ENCODE measurements at regions not wholly inside any gene's neighbourhood (a gene's known extent, or its start where the extent isn't known, plus 50 kb on each side); places are given as distances from the start of the nearest gene placed in this dataset.

GRCh38 chr5:68911840-68912690 is 181.7 kb upstream of the SLC30A5 start:
- Histone ChIP-seq H3K4me3 (ENCODE audit: low read length) (no peak overlapping the region), H3K56ac (ENCODE audit: low read length) (no peak overlapping the region), H3K18ac (ENCODE audit: low read length) (no peak overlapping the region), H3K4me1 (ENCODE audit: control insufficient read depth, low read depth, low read length) (no peaks in the 10 kb centered on the region), H3K9ac (ENCODE audit: low read length) (no peak overlapping the region), H2BK5ac (ENCODE audit: low read length) (no peak overlapping the region), H2BK15ac (replicated peaks; ENCODE audit: low read depth) (no peak overlapping the region), H3K4ac (ENCODE audit: low read depth, low read length) (no peak overlapping the region), H3K36me3 (ENCODE audit: control insufficient read depth, insufficient read depth, low read length) (no peaks in the 10 kb centered on the region), H4K8ac (ENCODE audit: low read depth, low read length) (no peak overlapping the region), H4K5ac (ENCODE audit: low read length) (no peak overlapping the region), H3K27me3 (ENCODE audit: insufficient read depth, low read length, poor library complexity) (no peaks in the 10 kb centered on the region), H3K27ac (ENCODE audit: low read depth, low read length) (no peak overlapping the region), H2AK5ac (ENCODE audit: low read length) (no peak overlapping the region), H3K79me1 (ENCODE audit: low read length) (no peaks in the 10 kb centered on the region), H3K23ac (ENCODE audit: low read length) (no peak overlapping the region), H3K79me2 (ENCODE audit: control insufficient read depth, insufficient read depth, low read length) (no peaks in the 10 kb centered on the region), H2BK120ac (ENCODE audit: low read depth, low read length) (no peak overlapping the region), H3K4me2 (ENCODE audit: low read length) (no peak overlapping the region)
- WGBS (ENCODE audit: extremely low coverage, insufficient coverage, low lambda C conversion rate), result no CpG with 5 or more reads among the region's 4 CpGs
- DNase-seq, result no peak

- Histone ChIP-seq H3K9ac (ENCODE audit: low read length) (no peak overlapping the region), H3K4me2 (ENCODE audit: low read length) (no peak overlapping the region), H2AK5ac (ENCODE audit: low read length) (no peak overlapping the region), H4K5ac (ENCODE audit: low read length) (no peak overlapping the region), H3K79me2 (ENCODE audit: control insufficient read depth, insufficient read depth, low read length) (no peaks in the 10 kb centered on the region), H3K27ac (ENCODE audit: low read depth, low read length) (no peak overlapping the region), H2BK120ac (ENCODE audit: low read depth, low read length) (no peak overlapping the region), H3K36me3 (ENCODE audit: control insufficient read depth, insufficient read depth, low read length) (no peaks in the 10 kb centered on the region), H4K8ac (ENCODE audit: low read depth, low read length) (no peak overlapping the region), H2BK5ac (ENCODE audit: low read length) (no peak overlapping the region), H3K79me1 (ENCODE audit: low read length) (no peaks in the 10 kb centered on the region), H2BK15ac (replicated peaks; ENCODE audit: low read depth) (no peak overlapping the region), H3K4me1 (ENCODE audit: control insufficient read depth, low read depth, low read length) (no peaks in the 10 kb centered on the region), H3K27me3 (ENCODE audit: insufficient read depth, low read length, poor library complexity) (no peaks in the 10 kb centered on the region), H3K4ac (ENCODE audit: low read depth, low read length) (no peak overlapping the region), H3K23ac (ENCODE audit: low read length) (no peak overlapping the region), H3K4me3 (ENCODE audit: low read length) (no peak overlapping the region), H3K18ac (ENCODE audit: low read length) (no peak overlapping the region), H3K56ac (ENCODE audit: low read length) (no peak overlapping the region)
- WGBS (ENCODE audit: extremely low coverage, insufficient coverage, low lambda C conversion rate), result no CpG with 5 or more reads among the region's 1 CpG
- DNase-seq, result no peak
Observed at GRCh38 chr5:68915079-68915478, 178.7 kb upstream of the SLC30A5 start.

- no peaks in the 10 kb centered on the region for H3K79me1 ChIP-seq (ENCODE audit: low read length)
- H3K4ac ChIP-seq (ENCODE audit: low read depth, low read length), result no peak overlapping the region
- no CpG with 5 or more reads among the region's 4 CpGs for WGBS (ENCODE audit: extremely low coverage, insufficient coverage, low lambda C conversion rate)
- H4K8ac ChIP-seq (ENCODE audit: low read depth, low read length), result no peak overlapping the region
- H4K5ac ChIP-seq (ENCODE audit: low read length), result no peak overlapping the region
- no peak overlapping the region for H3K4me2 ChIP-seq (ENCODE audit: low read length)
- no peak overlapping the region for H3K56ac ChIP-seq (ENCODE audit: low read length)
- H3K23ac ChIP-seq (ENCODE audit: low read length), result no peak overlapping the region
- DNase-seq, result no peak
- no peak overlapping the region for H3K18ac ChIP-seq (ENCODE audit: low read length)
- H3K79me2 ChIP-seq (ENCODE audit: control insufficient read depth, insufficient read depth, low read length), result no peaks in the 10 kb centered on the region
- no peak overlapping the region for H2BK15ac ChIP-seq (replicated peaks; ENCODE audit: low read depth)
- no peak overlapping the region for H3K4me3 ChIP-seq (ENCODE audit: low read length)
- no peaks in the 10 kb centered on the region for H3K4me1 ChIP-seq (ENCODE audit: control insufficient read depth, low read depth, low read length)
- H2AK5ac ChIP-seq (ENCODE audit: low read length), result no peak overlapping the region
- no peak overlapping the region for H3K27ac ChIP-seq (ENCODE audit: low read depth, low read length)
- H2BK120ac ChIP-seq (ENCODE audit: low read depth, low read length), result no peak overlapping the region
- H3K36me3 ChIP-seq (ENCODE audit: control insufficient read depth, insufficient read depth, low read length), result no peaks in the 10 kb centered on the region
- H2BK5ac ChIP-seq (ENCODE audit: low read length), result no peak overlapping the region
- no peak overlapping the region for H3K9ac ChIP-seq (ENCODE audit: low read length)
- no peaks in the 10 kb centered on the region for H3K27me3 ChIP-seq (ENCODE audit: insufficient read depth, low read length, poor library complexity)
Observed at GRCh38 chr5:68918306-68918705, 175.5 kb upstream of the SLC30A5 start.

GRCh38 chr5:68919988-68920490 is 173.8 kb upstream of the SLC30A5 start:
- no peak overlapping the region for H4K5ac ChIP-seq (ENCODE audit: low read length)
- no peak overlapping the region for H3K4ac ChIP-seq (ENCODE audit: low read depth, low read length)
- H2BK5ac ChIP-seq (ENCODE audit: low read length), result no peak overlapping the region
- H2BK15ac ChIP-seq (replicated peaks; ENCODE audit: low read depth), result no peak overlapping the region
- no peaks in the 10 kb centered on the region for H3K27me3 ChIP-seq (ENCODE audit: insufficient read depth, low read length, poor library complexity)
- H2BK120ac ChIP-seq (ENCODE audit: low read depth, low read length), result no peak overlapping the region
- no peak for DNase-seq
- no peak overlapping the region for H3K27ac ChIP-seq (ENCODE audit: low read depth, low read length)
- H3K18ac ChIP-seq (ENCODE audit: low read length), result no peak overlapping the region
- no peak overlapping the region for H2AK5ac ChIP-seq (ENCODE audit: low read length)
- H4K8ac ChIP-seq (ENCODE audit: low read depth, low read length), result no peak overlapping the region
- no peak overlapping the region for H3K56ac ChIP-seq (ENCODE audit: low read length)
- no peak overlapping the region for H3K4me3 ChIP-seq (ENCODE audit: low read length)
- H3K4me1 ChIP-seq (ENCODE audit: control insufficient read depth, low read depth, low read length), result peaks cover 2% of the 10 kb centered on the region
- H3K36me3 ChIP-seq (ENCODE audit: control insufficient read depth, insufficient read depth, low read length), result no peaks in the 10 kb centered on the region
- no peaks in the 10 kb centered on the region for H3K79me2 ChIP-seq (ENCODE audit: control insufficient read depth, insufficient read depth, low read length)
- H3K79me1 ChIP-seq (ENCODE audit: low read length), result no peaks in the 10 kb centered on the region
- no peak overlapping the region for H3K4me2 ChIP-seq (ENCODE audit: low read length)
- WGBS (ENCODE audit: extremely low coverage, insufficient coverage, low lambda C conversion rate), result no CpG with 5 or more reads among the region's 3 CpGs
- no peak overlapping the region for H3K23ac ChIP-seq (ENCODE audit: low read length)
- no peak overlapping the region for H3K9ac ChIP-seq (ENCODE audit: low read length)

GRCh38 chr5:68920888-68921287 is 172.9 kb upstream of the SLC30A5 start:
- no CpG with 5 or more reads among the region's 28 CpGs for WGBS (ENCODE audit: extremely low coverage, insufficient coverage, low lambda C conversion rate)
- no peak overlapping the region for H2BK120ac ChIP-seq (ENCODE audit: low read depth, low read length)
- no peak overlapping the region for H3K23ac ChIP-seq (ENCODE audit: low read length)
- H4K5ac ChIP-seq (ENCODE audit: low read length), result no peak overlapping the region
- H3K4me3 ChIP-seq (ENCODE audit: low read length), result no peak overlapping the region
- H3K4me2 ChIP-seq (ENCODE audit: low read length), result no peak overlapping the region
- no peaks in the 10 kb centered on the region for H3K27me3 ChIP-seq (ENCODE audit: insufficient read depth, low read length, poor library complexity)
- H3K4me1 ChIP-seq (ENCODE audit: control insufficient read depth, low read depth, low read length), result peaks cover 2% of the 10 kb centered on the region
- no peaks in the 10 kb centered on the region for H3K36me3 ChIP-seq (ENCODE audit: control insufficient read depth, insufficient read depth, low read length)
- H3K79me2 ChIP-seq (ENCODE audit: control insufficient read depth, insufficient read depth, low read length), result no peaks in the 10 kb centered on the region
- H3K79me1 ChIP-seq (ENCODE audit: low read length), result no peaks in the 10 kb centered on the region
- no peak overlapping the region for H2BK15ac ChIP-seq (replicated peaks; ENCODE audit: low read depth)
- H2BK5ac ChIP-seq (ENCODE audit: low read length), result no peak overlapping the region
- no peak overlapping the region for H3K56ac ChIP-seq (ENCODE audit: low read length)
- H3K18ac ChIP-seq (ENCODE audit: low read length), result no peak overlapping the region
- H3K9ac ChIP-seq (ENCODE audit: low read length), result no peak overlapping the region
- no peak for DNase-seq
- no peak overlapping the region for H3K27ac ChIP-seq (ENCODE audit: low read depth, low read length)
- no peak overlapping the region for H4K8ac ChIP-seq (ENCODE audit: low read depth, low read length)
- H2AK5ac ChIP-seq (ENCODE audit: low read length), result no peak overlapping the region
- H3K4ac ChIP-seq (ENCODE audit: low read depth, low read length), result no peak overlapping the region

All from mesendoderm (in vitro differentiated cells).